SK-N-SH (cell line): ENCODE measurements at regions not wholly inside any gene's neighbourhood (a gene's known extent, or its start where the extent isn't known, plus 50 kb on each side); places are given as distances from the start of the nearest gene placed in this dataset.

Experiments used
- CTCF ChIA-PET: fragments of 300-600, 350-600 bp; formaldehyde crosslinking; extraction: SDS; loops from one replicate; lab custom pipeline; 2021; lab: Yijun Ruan, JAX
- POLR2A ChIA-PET: fragments of 350-600 bp; sonication (Branson Sonifier 250); formaldehyde crosslinking; extraction: SDS; loops from one replicate; lab custom pipeline; 2020; ENCODE audit warnings: antibody characterized with exemption, inconsistent platforms; lab: Yijun Ruan, JAX
- DNase-seq: peaks from one replicate; pipeline ENCODE4 v3.0.0; 2012
- H2AFZ ChIP-seq: fragments of 200-600 bp; sonication (generic); 2 replicates; pipeline ENCODE4 v1.8.1; 2016; ENCODE audit warnings: antibody characterized with exemption, mild to moderate bottlenecking, low read depth
- H3F3A ChIP-seq: fragments of 200-600 bp; sonication (generic); replicated peaks from 2 replicates; pipeline ENCODE3; 2016; ENCODE audit warnings: antibody characterized with exemption, mild to moderate bottlenecking; ENCODE audit not compliant: insufficient read depth
- H3K27ac ChIP-seq, 2 experiments: fragments of 200-500 bp in 1 of 2; fragments of 200-600 bp in 1 of 2; sonication (Bioruptor generic) in 1 of 2; sonication (generic), shearing (Covaris generic) in 1 of 2; 2 replicates each; pipeline versions ENCODE4 v1.5.1 to v1.6.1; 2014 to 2016; ENCODE audit warnings: low read depth in 2 of 2, inconsistent platforms in 1 of 2, low read length in 1 of 2, mild to moderate bottlenecking in 1 of 2, mixed read lengths in 1 of 2
- H3K27me3 ChIP-seq: fragments of 200-600 bp; sonication (generic), shearing (Covaris generic); 2 replicates; pipeline ENCODE4 v1.6.1; 2016; ENCODE audit warnings: mixed run types; ENCODE audit not compliant: insufficient read depth
- H3K36me3 ChIP-seq, 2 experiments: fragments of 200-500 bp in 1 of 2; fragments of 200-600 bp in 1 of 2; sonication (Bioruptor generic) in 1 of 2; sonication (generic) in 1 of 2; replicated peaks in 1 of 2; 2 replicates each; pipeline versions ENCODE3 to v1.5.1; 2014 to 2016; ENCODE audit warnings: low read length in 1 of 2, mild to moderate bottlenecking in 1 of 2; ENCODE audit not compliant: insufficient read depth in 2 of 2, control insufficient read depth in 1 of 2
- H3K4me1 ChIP-seq, 2 experiments: fragments of 200-500 bp in 1 of 2; fragments of 200-600 bp in 1 of 2; sonication (Bioruptor generic) in 1 of 2; sonication (generic), shearing (Covaris generic) in 1 of 2; 2 replicates each; pipeline versions ENCODE4 v1.5.1 to v1.6.1; 2014 to 2016; ENCODE audit warnings: low read depth in 1 of 2, low read length in 1 of 2, mixed run types in 1 of 2; ENCODE audit not compliant: insufficient read depth in 2 of 2, control insufficient read depth in 1 of 2
- H3K4me2 ChIP-seq: fragments of 200-600 bp; sonication (generic), shearing (Covaris generic); 2 replicates; pipeline ENCODE4 v1.6.1; 2017; ENCODE audit warnings: mixed run types
- H3K4me3 ChIP-seq, 2 experiments: fragments of 200-500 bp in 1 of 2; fragments of 200-600 bp in 1 of 2; sonication (Bioruptor generic) in 1 of 2; sonication (generic), shearing (Covaris generic) in 1 of 2; 2 replicates each; pipeline versions ENCODE4 v1.5.1 to v1.8.1; 2014 to 2016; ENCODE audit warnings: low read depth in 2 of 2, inconsistent platforms in 1 of 2, low read length in 1 of 2, mild to moderate bottlenecking in 1 of 2, mixed read lengths in 1 of 2, moderate library complexity in 1 of 2
- H3K79me2 ChIP-seq: fragments of 200-600 bp; sonication (generic); 2 replicates; pipeline ENCODE4 v1.8.1; 2017; ENCODE audit warnings: mild to moderate bottlenecking; ENCODE audit not compliant: insufficient read depth
- H3K9ac ChIP-seq: fragments of 200-600 bp; sonication (generic); 2 replicates; pipeline ENCODE4 v1.6.1; 2017; ENCODE audit warnings: mixed run types
- H3K9me2 ChIP-seq: fragments of 200-600 bp; sonication (generic); 2 replicates; pipeline ENCODE4 v1.6.1; 2017; ENCODE audit warnings: mixed run types
- H3K9me3 ChIP-seq: fragments of 200-600 bp; sonication (generic); 2 replicates; pipeline ENCODE4 v1.6.1; 2017; ENCODE audit warnings: mixed run types, mild to moderate bottlenecking, moderate library complexity
- H4K20me1 ChIP-seq: fragments of 200-600 bp; sonication (generic); 2 replicates; pipeline ENCODE4 v1.6.1; 2017; ENCODE audit warnings: mild to moderate bottlenecking, mixed run types; ENCODE audit not compliant: insufficient read depth
- ELF1 ChIP-seq: IDR thresholded peaks from 2 replicates; pipeline ENCODE4 v1.4.0; 2012
- EZH2phosphoT487 ChIP-seq: fragments of 200-600 bp; sonication (generic); IDR thresholded peaks from 2 replicates; pipeline ENCODE4 v1.6.1; 2017; ENCODE audit warnings: low read depth, mixed run types, mild to moderate bottlenecking, antibody characterized with exemption, moderate library complexity, borderline replicate concordance
- IRF3 ChIP-seq: fragments of 150-350 bp; IDR thresholded peaks from 2 replicates; pipeline ENCODE4 v1.6.1; 2016; ENCODE audit warnings: mild to moderate bottlenecking, low read depth, low read length
- JUND ChIP-seq: IDR thresholded peaks from 2 replicates; pipeline ENCODE4 v1.4.0; 2012
- MAX ChIP-seq: IDR thresholded peaks from 2 replicates; pipeline ENCODE4 v1.4.0; 2012; ENCODE audit warnings: low read depth
- MXI1 ChIP-seq: IDR thresholded peaks from 2 replicates; pipeline ENCODE4 v1.6.1; 2012; ENCODE audit warnings: mild to moderate bottlenecking, low read depth, low read length, improper control_type of control experiment
- NRF1 ChIP-seq: IDR thresholded peaks from 2 replicates; pipeline ENCODE4 v1.6.1; 2012; ENCODE audit warnings: low read depth, mild to moderate bottlenecking, low read length
- REST ChIP-seq: IDR thresholded peaks from 2 replicates; pipeline ENCODE4 v1.6.1; 2012; ENCODE audit warnings: mild to moderate bottlenecking, low read depth, low read length, moderate library complexity
- RFX5 ChIP-seq: IDR thresholded peaks from 2 replicates; pipeline ENCODE4 v1.6.1; 2012; ENCODE audit warnings: mild to moderate bottlenecking, improper control_type of control experiment, low read length
- SMC3 ChIP-seq: IDR thresholded peaks from 2 replicates; pipeline ENCODE4 v1.6.1; 2012; ENCODE audit warnings: low read depth, low read length, improper control_type of control experiment
- TCF12 ChIP-seq: IDR thresholded peaks from 2 replicates; pipeline ENCODE4 v1.4.0; 2012
- TEAD4 ChIP-seq: IDR thresholded peaks from 2 replicates; pipeline ENCODE4 v1.4.0; 2012; ENCODE audit warnings: mild to moderate bottlenecking, borderline replicate concordance; ENCODE audit not compliant: insufficient read depth
- USF1 ChIP-seq: IDR thresholded peaks from 2 replicates; pipeline ENCODE4 v1.4.0; 2012; ENCODE audit warnings: low read depth, borderline replicate concordance
- YY1 ChIP-seq: IDR thresholded peaks from 2 replicates; pipeline ENCODE4 v1.4.0; 2012; ENCODE audit warnings: low read depth, mild to moderate bottlenecking
- WGBS: methylation state at CpG from one replicate; pipeline ENCODE4 v1.1.6; 2017; ENCODE audit warnings: low lambda C conversion rate; 5-methylcytosine and 5-hydroxymethylcytosine counted together

- no peaks in the 10 kb centered on the region; the same call in 1 of the 2 replicates for H3K9me3 ChIP-seq
- WGBS, result 18% methylated on average over 2 of the region's 2 CpGs
- DNase-seq, result no peak
- no peak overlapping the region for H3K9ac ChIP-seq
- H3K4me3 ChIP-seq, result no peak overlapping the region
- no peak overlapping the region for H3K4me2 ChIP-seq
- no peaks in the 10 kb centered on the region for H3K9me2 ChIP-seq
- H3F3A ChIP-seq, result no peaks in the 10 kb centered on the region
- no peak for TF ChIP-seq JUND
- no peak for TF ChIP-seq TEAD4
- no peak for TF ChIP-seq ELF1
- no peaks in the 10 kb centered on the region for H4K20me1 ChIP-seq
- H2AFZ ChIP-seq, result no peak overlapping the region
- POLR2A ChIA-PET, result no interaction called here
- H3K27me3 ChIP-seq, result no peaks in the 10 kb centered on the region
- no peak overlapping the region for H3K27ac ChIP-seq
- H3K4me1 ChIP-seq, result no peaks in the 10 kb centered on the region
- CTCF ChIA-PET, result no interaction called here
- H3K36me3 ChIP-seq, result no peaks in the 10 kb centered on the region
- H3K79me2 ChIP-seq, result no peaks in the 10 kb centered on the region
Observed at GRCh38 chr9:8037745-8038144, 238.2 kb upstream of the DMAC1 start.

- Histone ChIP-seq H3K27me3 (no peaks in the 10 kb centered on the region), H3K36me3 (no peaks in the 10 kb centered on the region), H3K27ac (no peak overlapping the region), H3K4me3 (no peak overlapping the region), H3F3A (no peaks in the 10 kb centered on the region), H3K79me2 (no peaks in the 10 kb centered on the region), H3K9me2 (no peaks in the 10 kb centered on the region), H3K9ac (no peak overlapping the region), H3K4me2 (no peak overlapping the region), H3K4me1 (no peaks in the 10 kb centered on the region), H2AFZ (no peak overlapping the region), H4K20me1 (no peaks in the 10 kb centered on the region), H3K9me3 (no peaks in the 10 kb centered on the region; the same call in 1 of the 2 replicates)
- CTCF ChIA-PET, result no interaction called here
- no peak for TF ChIP-seq SMC3
- no peak for TF ChIP-seq RFX5
- TF ChIP-seq USF1, result no peak
- no peak for TF ChIP-seq MXI1
- no peak for TF ChIP-seq EZH2phosphoT487
- TF ChIP-seq TEAD4, result no peak
- no peak for TF ChIP-seq REST
- TF ChIP-seq NRF1, result no peak
- TF ChIP-seq YY1, result no peak
- no peak for TF ChIP-seq IRF3
- TF ChIP-seq ELF1, result no peak
- no peak for TF ChIP-seq TCF12
- no peak for TF ChIP-seq MAX
- POLR2A ChIA-PET, result no interaction called here
- DNase-seq, result no peak
Observed at GRCh38 chr9:8036914-8037524, 237.4 kb upstream of the DMAC1 start.
